ENCODE measurements at regions not wholly inside any gene's neighbourhood (a gene's known extent, or its start where the extent isn't known, plus 50 kb on each side); places are given as distances from the start of the nearest gene placed in this dataset.

DNA sequence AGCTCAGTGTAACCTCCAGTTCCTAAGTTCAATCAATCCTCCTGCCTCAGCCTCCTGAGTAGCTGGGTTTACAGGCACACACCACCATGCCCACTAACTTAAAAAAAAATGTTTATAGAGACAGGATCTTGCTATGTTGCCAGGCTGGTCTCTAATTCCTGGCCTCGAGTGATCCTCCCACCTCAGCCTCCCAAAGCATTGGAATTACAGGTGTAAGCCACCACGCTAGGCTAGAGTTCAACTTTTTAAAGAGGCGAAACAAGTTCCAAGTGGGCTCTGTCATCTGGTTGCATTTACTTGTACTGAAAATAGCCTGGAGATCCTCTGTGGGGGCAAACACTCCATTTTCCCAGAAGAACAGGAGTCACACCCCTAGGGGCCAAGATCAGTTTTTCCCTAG, 100.7 kb upstream of the RIPOR2 start:
- Histone ChIP-seq H3K9me3 (ENCODE audit: control insufficient read depth, low read length) (no peaks in the 10 kb centered on the region), H3K27ac (ENCODE audit: low read depth, low read length, severe bottlenecking) (peak overlapping the region; percentile 64), H3K4me3 (ENCODE audit: extremely low read depth, insufficient read depth, low read length, poor library complexity, severe bottlenecking) (no peak overlapping the region), H3K36me3 (ENCODE audit: control insufficient read depth, insufficient read depth, low read length) (no peaks in the 10 kb centered on the region), H3K4me1 (ENCODE audit: control insufficient read depth, insufficient read depth, low read length, poor library complexity, severe bottlenecking) (peaks cover 33% of the 10 kb centered on the region)
- WGBS, 2 experiments (ENCODE audit: insufficient coverage in 2 of 2): 93 to 100% methylated on average over 3 of the region's 3 CpGs

DNA sequence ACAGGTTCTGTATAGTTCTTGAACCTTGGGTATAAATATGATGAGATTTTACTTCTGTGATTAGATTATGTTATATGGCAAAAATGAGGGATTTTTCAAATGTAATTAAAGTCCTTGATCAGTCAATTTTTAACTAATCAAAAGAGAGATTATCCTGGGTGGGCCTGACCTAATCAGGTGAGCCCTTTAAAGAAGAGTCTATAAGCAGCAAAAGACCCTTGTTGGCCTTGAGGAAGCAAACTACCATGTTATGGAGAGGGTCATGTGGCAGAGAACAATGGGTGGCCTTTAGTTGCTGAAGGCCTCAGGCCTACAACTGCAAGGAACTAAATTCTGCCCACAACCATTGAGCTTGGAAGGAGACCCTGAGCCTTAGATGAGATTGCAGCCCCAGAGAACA, 102.5 kb upstream of the RIPOR2 start:
- H3K4me1 ChIP-seq (ENCODE audit: control insufficient read depth, insufficient read depth, low read length, poor library complexity, severe bottlenecking): peaks cover 33% of the 10 kb centered on the region
- no peaks in the 10 kb centered on the region for H3K9me3 ChIP-seq (ENCODE audit: control insufficient read depth, low read length)
- no peaks in the 10 kb centered on the region for H3K36me3 ChIP-seq (ENCODE audit: control insufficient read depth, insufficient read depth, low read length)
- no peak overlapping the region for H3K4me3 ChIP-seq (ENCODE audit: extremely low read depth, insufficient read depth, low read length, poor library complexity, severe bottlenecking)
- no peak overlapping the region for H3K27ac ChIP-seq (ENCODE audit: low read depth, low read length, severe bottlenecking)

DNA sequence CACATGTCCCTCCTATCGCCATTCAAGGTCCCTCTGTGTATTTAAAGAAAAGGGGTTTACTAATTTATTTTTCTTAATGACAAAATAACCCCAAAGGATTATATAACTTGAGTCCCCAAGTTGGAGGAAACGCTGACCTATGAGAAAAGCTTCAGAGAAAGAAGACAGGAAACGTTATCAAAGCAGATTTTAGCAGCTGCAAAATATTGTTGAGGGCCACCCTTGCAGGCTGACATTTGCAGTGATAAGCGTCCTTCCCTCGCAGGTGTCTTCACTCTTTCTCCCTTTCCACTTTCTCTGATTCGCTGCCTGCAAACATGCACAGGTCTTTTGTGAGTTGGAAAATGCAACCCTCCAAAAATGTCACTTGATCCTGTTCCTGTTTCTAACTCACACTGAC, 103.2 kb upstream of the RIPOR2 start:
- H3K27ac ChIP-seq (ENCODE audit: low read depth, low read length, severe bottlenecking): no peak overlapping the region
- 81 to 90% methylated on average over 4 of the region's 6 CpGs for WGBS, 2 experiments (ENCODE audit: insufficient coverage in 2 of 2)
- no peaks in the 10 kb centered on the region for H3K9me3 ChIP-seq (ENCODE audit: control insufficient read depth, low read length)
- no peaks in the 10 kb centered on the region for H3K36me3 ChIP-seq (ENCODE audit: control insufficient read depth, insufficient read depth, low read length)
- H3K4me1 ChIP-seq (ENCODE audit: control insufficient read depth, insufficient read depth, low read length, poor library complexity, severe bottlenecking): peaks cover 33% of the 10 kb centered on the region
- no peak overlapping the region for H3K4me3 ChIP-seq (ENCODE audit: extremely low read depth, insufficient read depth, low read length, poor library complexity, severe bottlenecking)

DNA sequence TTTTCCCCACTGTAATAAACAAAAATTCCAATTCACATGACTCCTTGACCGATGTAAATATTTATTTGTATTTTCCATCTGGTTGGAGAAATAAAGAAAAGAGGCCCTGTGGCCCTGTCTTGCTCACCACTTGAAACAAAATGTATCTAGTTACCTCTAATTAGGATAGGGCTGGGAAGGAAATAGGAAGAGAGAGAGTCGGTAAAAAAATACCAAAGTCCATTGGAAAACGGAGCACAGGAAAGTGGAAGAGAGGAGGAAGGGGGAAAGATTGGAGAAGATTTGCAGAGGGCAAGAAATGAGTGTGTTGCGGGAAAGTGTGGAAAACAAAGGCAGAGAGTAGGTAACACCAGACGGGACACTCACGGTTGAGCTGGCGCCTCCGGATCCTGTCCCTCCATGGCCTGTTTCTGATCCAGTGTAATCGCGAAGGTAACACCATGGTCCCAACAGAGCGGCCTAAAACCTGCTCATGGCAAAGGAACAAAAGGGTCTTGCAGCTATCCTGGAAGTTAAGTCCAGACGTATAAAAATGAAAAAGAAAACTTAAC, 105.8 kb upstream of the RIPOR2 start:
- H3K4me1 ChIP-seq (ENCODE audit: control insufficient read depth, insufficient read depth, low read length, poor library complexity, severe bottlenecking): peaks cover 12% of the 10 kb centered on the region
- H3K36me3 ChIP-seq (ENCODE audit: control insufficient read depth, insufficient read depth, low read length): no peaks in the 10 kb centered on the region
- WGBS, 2 experiments (ENCODE audit: insufficient coverage in 2 of 2): 92 to 93% methylated on average over 10 of the region's 12 CpGs
- no peaks in the 10 kb centered on the region for H3K9me3 ChIP-seq (ENCODE audit: control insufficient read depth, low read length)
- H3K4me3 ChIP-seq (ENCODE audit: extremely low read depth, insufficient read depth, low read length, poor library complexity, severe bottlenecking): no peak overlapping the region
- H3K27ac ChIP-seq (ENCODE audit: low read depth, low read length, severe bottlenecking): peak overlapping the region; percentile 37

DNA sequence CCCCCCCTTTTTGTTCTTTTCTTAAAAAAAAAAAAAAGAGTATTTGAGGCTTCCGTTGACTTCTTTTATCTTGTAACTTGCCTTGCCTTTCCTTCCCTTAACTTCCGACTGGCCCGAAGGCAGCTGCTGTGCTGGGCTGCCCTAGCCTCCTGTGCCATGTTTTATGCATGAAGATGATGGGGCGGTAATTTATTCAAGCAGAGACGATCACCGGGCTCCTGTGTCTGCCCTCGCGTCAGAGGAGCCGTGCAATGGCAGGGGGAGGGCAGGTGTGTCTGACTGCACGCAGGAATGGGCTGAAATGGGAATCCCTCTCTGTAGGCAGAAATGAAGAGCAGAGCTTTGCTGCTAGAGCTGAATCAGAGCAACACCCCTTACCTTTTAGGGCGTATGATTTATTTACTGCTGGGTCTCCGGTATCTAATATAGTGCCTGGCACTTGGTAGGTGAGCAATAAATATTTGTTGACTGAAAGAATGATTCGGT, 106.3 kb upstream of the RIPOR2 start:
- whole genome bisulfite sequencing, 2 experiments (ENCODE audit: insufficient coverage in 2 of 2): 94 to 96% methylated on average over 8 to 10 of the region's 13 CpGs
- Histone ChIP-seq H3K9me3 (ENCODE audit: control insufficient read depth, low read length) (no peaks in the 10 kb centered on the region), H3K4me1 (ENCODE audit: control insufficient read depth, insufficient read depth, low read length, poor library complexity, severe bottlenecking) (peaks cover 10% of the 10 kb centered on the region), H3K27ac (ENCODE audit: low read depth, low read length, severe bottlenecking) (no peak overlapping the region), H3K4me3 (ENCODE audit: extremely low read depth, insufficient read depth, low read length, poor library complexity, severe bottlenecking) (no peak overlapping the region), H3K36me3 (ENCODE audit: control insufficient read depth, insufficient read depth, low read length) (no peaks in the 10 kb centered on the region)

DNA sequence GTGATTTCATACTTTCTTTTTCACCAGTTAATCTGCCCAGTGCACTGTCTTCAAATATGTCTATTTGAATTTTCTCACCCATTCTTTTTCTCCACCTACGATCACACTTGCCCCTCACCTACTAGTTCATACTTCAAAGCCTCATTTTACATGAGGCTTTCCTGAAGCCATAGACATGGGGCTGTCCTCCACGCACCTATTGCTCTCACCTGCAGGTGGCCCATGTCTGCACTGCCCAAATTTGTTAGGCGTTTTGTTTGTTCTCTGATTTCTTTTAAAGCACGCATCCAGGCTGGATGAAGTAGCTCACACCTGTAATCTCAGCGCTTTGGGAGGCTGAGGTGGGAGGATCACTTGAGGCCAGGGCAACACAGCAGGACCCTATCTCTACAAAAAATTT, 106.8 kb upstream of the RIPOR2 start:
- Histone ChIP-seq H3K36me3 (ENCODE audit: control insufficient read depth, insufficient read depth, low read length) (no peaks in the 10 kb centered on the region), H3K9me3 (ENCODE audit: control insufficient read depth, low read length) (no peaks in the 10 kb centered on the region), H3K4me1 (ENCODE audit: control insufficient read depth, insufficient read depth, low read length, poor library complexity, severe bottlenecking) (peaks cover 10% of the 10 kb centered on the region), H3K27ac (ENCODE audit: low read depth, low read length, severe bottlenecking) (no peak overlapping the region), H3K4me3 (ENCODE audit: extremely low read depth, insufficient read depth, low read length, poor library complexity, severe bottlenecking) (no peak overlapping the region)
- WGBS, 2 experiments (ENCODE audit: insufficient coverage in 2 of 2): 86 to 95% methylated on average over 3 to 4 of the region's 5 CpGs

DNA sequence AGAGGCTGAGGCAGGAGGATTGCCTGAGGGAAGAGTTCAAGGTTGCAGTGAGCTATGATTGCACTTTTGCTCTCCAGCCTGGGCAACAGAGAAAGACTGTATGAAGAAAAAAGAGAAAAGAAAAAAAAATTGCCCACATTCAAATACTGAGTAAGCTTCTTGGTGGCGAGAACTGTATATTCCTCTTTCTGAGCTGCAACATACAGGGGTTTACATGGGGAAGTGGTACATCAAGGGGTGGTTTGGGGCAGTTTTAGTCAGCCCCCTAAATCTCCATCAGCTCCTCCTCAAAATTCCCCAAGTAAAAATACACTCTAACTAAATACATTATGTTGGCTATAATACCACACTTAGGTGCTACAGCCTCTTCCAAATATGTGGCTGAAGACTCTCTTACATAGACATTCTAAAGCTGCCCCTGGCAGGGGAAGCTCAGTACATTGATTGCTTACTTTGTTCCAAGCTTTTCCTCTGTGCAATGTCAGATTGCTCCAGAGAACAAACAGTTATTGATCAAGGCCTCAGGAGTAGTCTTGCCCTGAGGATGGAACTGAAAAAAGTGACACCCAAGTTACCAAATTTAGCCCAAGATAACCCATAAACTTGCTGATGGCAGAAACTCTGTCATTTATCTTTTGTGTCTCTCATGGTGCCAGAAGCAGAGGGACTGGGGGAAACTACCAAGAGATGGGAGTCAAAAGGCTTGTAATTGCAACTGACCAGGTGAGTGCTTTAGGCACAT, 107.4 kb upstream of the RIPOR2 start:
- Histone ChIP-seq H3K4me1 (ENCODE audit: control insufficient read depth, insufficient read depth, low read length, poor library complexity, severe bottlenecking) (peaks cover 10% of the 10 kb centered on the region), H3K9me3 (ENCODE audit: control insufficient read depth, low read length) (no peaks in the 10 kb centered on the region), H3K36me3 (ENCODE audit: control insufficient read depth, insufficient read depth, low read length) (no peaks in the 10 kb centered on the region), H3K4me3 (ENCODE audit: extremely low read depth, insufficient read depth, low read length, poor library complexity, severe bottlenecking) (no peak overlapping the region), H3K27ac (ENCODE audit: low read depth, low read length, severe bottlenecking) (no peak overlapping the region)
- no CpG with 5 or more reads among the region's 1 CpG for WGBS, 2 experiments (ENCODE audit: insufficient coverage in 2 of 2)

DNA sequence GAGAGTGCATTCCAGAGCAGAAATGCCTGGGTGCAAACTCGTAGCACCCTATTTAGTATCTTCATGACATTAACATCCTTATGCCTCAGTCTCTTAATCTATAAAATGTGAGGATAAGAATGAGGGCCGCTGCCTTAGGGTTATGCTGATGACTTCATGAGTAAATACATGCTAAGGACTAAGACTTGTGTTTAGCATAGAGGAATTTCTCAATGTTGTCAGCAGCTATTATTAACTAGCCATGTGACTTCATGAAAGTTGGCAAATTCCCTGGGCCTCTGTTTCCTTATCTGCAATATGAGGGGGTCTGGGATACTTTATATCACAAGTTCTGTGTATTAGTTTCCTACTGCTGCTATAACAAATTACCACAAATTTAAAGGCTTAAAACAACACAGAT, 108.1 kb upstream of the RIPOR2 start:
- Histone ChIP-seq H3K36me3 (ENCODE audit: control insufficient read depth, insufficient read depth, low read length) (no peaks in the 10 kb centered on the region), H3K4me1 (ENCODE audit: control insufficient read depth, insufficient read depth, low read length, poor library complexity, severe bottlenecking) (peaks cover 10% of the 10 kb centered on the region), H3K27ac (ENCODE audit: low read depth, low read length, severe bottlenecking) (no peak overlapping the region), H3K9me3 (ENCODE audit: control insufficient read depth, low read length) (no peaks in the 10 kb centered on the region), H3K4me3 (ENCODE audit: extremely low read depth, insufficient read depth, low read length, poor library complexity, severe bottlenecking) (no peak overlapping the region)
- WGBS, 2 experiments (ENCODE audit: insufficient coverage in 2 of 2): 89% methylated on average over 1 of the region's 2 CpGs; no CpG with 5 or more reads in 1 of the 2 experiments

DNA sequence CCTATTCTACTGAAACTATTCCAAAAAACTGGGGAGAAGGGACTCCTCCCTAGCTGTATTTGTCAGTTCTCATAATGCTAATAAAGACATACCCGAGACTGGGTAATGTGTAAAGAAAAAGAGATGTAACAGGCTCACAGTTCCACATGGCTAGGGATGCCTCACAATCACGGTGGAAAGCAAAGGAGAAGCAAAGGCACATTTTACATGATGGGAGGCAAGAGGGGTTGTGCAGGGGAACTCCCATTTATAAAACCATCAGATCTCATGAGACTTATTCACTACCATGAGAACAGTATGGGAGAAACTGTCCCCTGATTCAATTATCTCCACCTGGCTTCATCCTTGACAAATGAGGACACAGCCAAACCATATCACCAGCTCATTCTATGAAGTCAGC, 111.2 kb upstream of the RIPOR2 start:
- no peaks in the 10 kb centered on the region for H3K36me3 ChIP-seq (ENCODE audit: control insufficient read depth, insufficient read depth, low read length)
- H3K9me3 ChIP-seq (ENCODE audit: control insufficient read depth, low read length): no peaks in the 10 kb centered on the region
- WGBS, 2 experiments (ENCODE audit: insufficient coverage in 2 of 2): 83 to 92% methylated on average over 1 to 2 of the region's 2 CpGs
- no peak overlapping the region for H3K4me3 ChIP-seq (ENCODE audit: extremely low read depth, insufficient read depth, low read length, poor library complexity, severe bottlenecking)
- peaks cover 6% of the 10 kb centered on the region for H3K4me1 ChIP-seq (ENCODE audit: control insufficient read depth, insufficient read depth, low read length, poor library complexity, severe bottlenecking)
- H3K27ac ChIP-seq (ENCODE audit: low read depth, low read length, severe bottlenecking): no peak overlapping the region

DNA sequence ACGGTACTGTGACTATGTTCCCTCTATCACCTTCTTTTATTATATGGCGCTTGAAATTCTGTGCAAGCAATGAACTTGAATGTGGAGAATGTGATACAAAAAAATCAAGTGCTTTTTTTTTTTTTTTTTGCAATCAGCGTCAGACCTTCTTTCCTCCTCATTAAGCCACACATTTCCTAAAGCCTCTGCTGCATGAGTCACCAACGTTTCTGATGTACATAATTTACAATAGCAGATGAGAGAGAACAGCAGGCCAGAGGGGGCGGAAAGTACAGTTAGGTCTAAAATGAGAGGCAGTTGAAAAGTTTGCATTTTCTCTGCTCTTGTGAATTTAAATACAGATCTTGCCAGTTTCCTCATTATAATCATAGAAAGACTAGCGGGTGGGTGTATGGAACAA, 114.6 kb upstream of the RIPOR2 start:
- H3K36me3 ChIP-seq (ENCODE audit: control insufficient read depth, insufficient read depth, low read length): no peaks in the 10 kb centered on the region
- 83 to 100% methylated on average over 1 of the region's 6 CpGs for WGBS, 2 experiments (ENCODE audit: insufficient coverage in 2 of 2)
- H3K27ac ChIP-seq (ENCODE audit: low read depth, low read length, severe bottlenecking): peak overlapping the region; percentile 46
- H3K4me3 ChIP-seq (ENCODE audit: extremely low read depth, insufficient read depth, low read length, poor library complexity, severe bottlenecking): no peak overlapping the region
- H3K4me1 ChIP-seq (ENCODE audit: control insufficient read depth, insufficient read depth, low read length, poor library complexity, severe bottlenecking): peaks cover 25% of the 10 kb centered on the region
- no peaks in the 10 kb centered on the region for H3K9me3 ChIP-seq (ENCODE audit: control insufficient read depth, low read length)

DNA sequence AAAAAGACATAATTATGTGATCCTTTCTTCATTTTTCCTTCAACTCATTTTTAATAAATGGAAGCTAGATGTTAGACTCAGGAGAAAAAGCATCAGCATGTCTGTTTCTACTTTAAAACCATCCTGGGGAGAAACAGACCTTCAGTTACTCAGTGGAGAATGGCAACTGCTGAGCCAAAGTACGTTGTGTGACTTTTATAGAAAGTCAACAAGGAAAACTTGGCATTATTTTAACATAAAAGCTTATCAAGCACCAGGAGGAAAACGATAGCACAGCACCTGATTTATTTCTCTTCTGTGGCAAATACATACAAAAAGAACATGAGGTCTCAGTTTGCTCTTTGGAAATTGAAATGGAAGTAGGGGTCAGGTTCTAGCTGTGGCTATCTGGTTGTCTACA, 115.3 kb upstream of the RIPOR2 start:
- WGBS, 2 experiments (ENCODE audit: insufficient coverage in 2 of 2): 83 to 100% methylated on average over 1 of the region's 2 CpGs
- Histone ChIP-seq H3K36me3 (ENCODE audit: control insufficient read depth, insufficient read depth, low read length) (no peaks in the 10 kb centered on the region), H3K27ac (ENCODE audit: low read depth, low read length, severe bottlenecking) (no peak overlapping the region), H3K4me3 (ENCODE audit: extremely low read depth, insufficient read depth, low read length, poor library complexity, severe bottlenecking) (no peak overlapping the region), H3K9me3 (ENCODE audit: control insufficient read depth, low read length) (no peaks in the 10 kb centered on the region), H3K4me1 (ENCODE audit: control insufficient read depth, insufficient read depth, low read length, poor library complexity, severe bottlenecking) (peaks cover 25% of the 10 kb centered on the region)
